K562 (cell line): ENCODE measurements at regions not wholly inside any gene's neighbourhood (a gene's known extent, or its start where the extent isn't known, plus 50 kb on each side); places are given as distances from the start of the nearest gene placed in this dataset.

ENCODE experiments used
- ATAC-seq: fragments of 200-7000 bp; cut with Tn5 transposase; 3 replicates; pipeline ENCODE4 v1.9.1; 2020; ENCODE audit warnings: moderate library complexity
- BruUV-seq: library from RNA; stranded (reverse); fragments of 400-500 nt; replicated peaks from 2 replicates; lab custom pipeline; 2021; lab: Mats Ljungman, UMichigan
- CTCF ChIA-PET: fragments of 300-600 bp; formaldehyde crosslinking; extraction: SDS; loops from one replicate; lab custom pipeline; 2021; ENCODE audit warnings: low intra/inter-chr PET ratio; lab: Yijun Ruan, JAX
- POLR2A ChIA-PET: fragments of 300-600, 350-650 bp; sonication (Branson Sonifier 250); formaldehyde crosslinking; extraction: SDS; loops from one replicate; lab custom pipeline; 2021; ENCODE audit warnings: antibody characterized with exemption, inconsistent platforms; lab: Yijun Ruan, JAX
- DNase-seq, 4 experiments: peaks; one replicate each; pipeline versions ENCODE4 v3.0.0 to v3.0.0-alpha.2; 2011 to 2018; ENCODE audit warnings: low spot score in 3 of 4, mixed read lengths in 3 of 4; ENCODE audit errors: extremely low read depth in 1 of 4
- FAIRE-seq: peaks from 2 replicates; lab custom pipeline; 2011; peaks lifted over from hg19 to GRCh38; lab: Jason Lieb, UNC
- H2AFZ ChIP-seq: 2 replicates; pipeline ENCODE4 v1.6.0; 2011; ENCODE audit warnings: low read depth, low read length, control low read depth, inconsistent platforms
- H3K27ac ChIP-seq: fragments of 200-600 bp; 3 replicates; pipeline ENCODE4 v1.8.0; 2011; ENCODE audit warnings: low read depth, mild to moderate bottlenecking, control low read depth, inconsistent platforms, low read length, moderate library complexity, mixed read lengths; ENCODE audit errors: extremely low read depth
- H3K27me3 ChIP-seq, 2 experiments: fragments of 300-600 bp in 1 of 2; 2 replicates in 1 of 2; 3 replicates in 1 of 2; pipeline versions ENCODE4 v1.6.0 to v1.8.0; 2011; ENCODE audit warnings: inconsistent platforms in 2 of 2, low read length in 2 of 2, mild to moderate bottlenecking in 1 of 2, mixed read lengths in 1 of 2, moderate library complexity in 1 of 2; ENCODE audit not compliant: control insufficient read depth in 2 of 2, insufficient read depth in 2 of 2
- H3K36me3 ChIP-seq: fragments of 300-600 bp; 3 replicates; pipeline ENCODE4 v1.8.0; 2011; ENCODE audit warnings: mild to moderate bottlenecking, low read length, inconsistent platforms; ENCODE audit not compliant: control insufficient read depth, insufficient read depth
- H3K4me1 ChIP-seq, 2 experiments: fragments of 200-600 bp in 1 of 2; replicated peaks in 1 of 2; 2 replicates in 1 of 2; 3 replicates in 1 of 2; pipeline versions ENCODE4 v1.5.1 to v1.8.0; 2011; ENCODE audit warnings: inconsistent platforms in 2 of 2, low read length in 2 of 2, mild to moderate bottlenecking in 1 of 2, mixed read lengths in 1 of 2, moderate library complexity in 1 of 2; ENCODE audit not compliant: control insufficient read depth in 2 of 2, insufficient read depth in 2 of 2
- H3K4me2 ChIP-seq: 2 replicates; pipeline ENCODE4 v1.6.1; 2011; ENCODE audit warnings: low read length, control low read depth, inconsistent platforms, mixed read lengths; ENCODE audit not compliant: insufficient read depth
- H3K4me3 ChIP-seq: fragments of 200-600 bp; sonication (generic), shearing (Covaris generic); 2 replicates; pipeline ENCODE4 v1.5.1; 2016; ENCODE audit warnings: control low read depth, inconsistent platforms
- H3K79me2 ChIP-seq: fragments of 200-600 bp; 3 replicates; pipeline ENCODE4 v1.8.0; 2011; ENCODE audit warnings: low read length, inconsistent platforms; ENCODE audit not compliant: control insufficient read depth, insufficient read depth
- H3K9ac ChIP-seq, 2 experiments: 2 replicates each; pipeline versions ENCODE4 v1.6.0 to v1.6.1; 2011; ENCODE audit warnings: low read depth in 2 of 2, low read length in 2 of 2, control low read depth in 1 of 2, inconsistent platforms in 1 of 2, mild to moderate bottlenecking in 1 of 2, mixed read lengths in 1 of 2; ENCODE audit not compliant: insufficient read depth in 1 of 2
- H3K9me1 ChIP-seq: one replicate; pipeline ENCODE4 v1.6.0; 2011; ENCODE audit warnings: inconsistent platforms, mild to moderate bottlenecking, low read length, moderate library complexity; ENCODE audit not compliant: control insufficient read depth, insufficient read depth
- H3K9me3 ChIP-seq: replicated peaks from 2 replicates; pipeline ENCODE4 v1.5.1; 2011; ENCODE audit warnings: low read depth, low read length, inconsistent platforms; ENCODE audit not compliant: control insufficient read depth, insufficient read depth
- H4K20me1 ChIP-seq: replicated peaks from 2 replicates; pipeline ENCODE4 v1.6.1; 2011; ENCODE audit warnings: low read length, inconsistent platforms, mixed read lengths; ENCODE audit not compliant: control insufficient read depth, insufficient read depth
- FOS ChIP-seq: IDR thresholded peaks from 3 replicates; pipeline ENCODE4 v1.6.1; 2011; ENCODE audit not compliant: insufficient read length; ENCODE audit errors: extremely low read depth
- WGBS: fragments of 100-300 bp; shearing (Covaris generic); methylation state at CpG from one replicate; pipeline ENCODE4 v1.1.6; 2016; ENCODE audit warnings: low coverage, mixed read lengths; ENCODE audit not compliant: insufficient coverage; ENCODE audit errors: missing lambda C conversion rate; 5-methylcytosine and 5-hydroxymethylcytosine counted together
- in situ Hi-C: fragments of 300-500 bp; cut with MboI; formaldehyde crosslinking; loops from 4 replicates; pipeline ENCODE4 v1.15.0; 2018; ENCODE audit warnings: inconsistent platforms, mixed read lengths
- intact Hi-C: fragments of 100-400 bp; cut with micrococcal nuclease; formaldehyde crosslinking; loops from 2 replicates; pipeline ENCODE4 v1.14.2; 2022
- TF ChIP-seq, protein P1 (sequence below): sonication (generic); formaldehyde crosslinking; IDR thresholded peaks from 2 replicates; pipeline ENCODE4 v1.8.0; 2022; ENCODE audit warnings: mild to moderate bottlenecking, missing genetic modification reagents

DNA sequence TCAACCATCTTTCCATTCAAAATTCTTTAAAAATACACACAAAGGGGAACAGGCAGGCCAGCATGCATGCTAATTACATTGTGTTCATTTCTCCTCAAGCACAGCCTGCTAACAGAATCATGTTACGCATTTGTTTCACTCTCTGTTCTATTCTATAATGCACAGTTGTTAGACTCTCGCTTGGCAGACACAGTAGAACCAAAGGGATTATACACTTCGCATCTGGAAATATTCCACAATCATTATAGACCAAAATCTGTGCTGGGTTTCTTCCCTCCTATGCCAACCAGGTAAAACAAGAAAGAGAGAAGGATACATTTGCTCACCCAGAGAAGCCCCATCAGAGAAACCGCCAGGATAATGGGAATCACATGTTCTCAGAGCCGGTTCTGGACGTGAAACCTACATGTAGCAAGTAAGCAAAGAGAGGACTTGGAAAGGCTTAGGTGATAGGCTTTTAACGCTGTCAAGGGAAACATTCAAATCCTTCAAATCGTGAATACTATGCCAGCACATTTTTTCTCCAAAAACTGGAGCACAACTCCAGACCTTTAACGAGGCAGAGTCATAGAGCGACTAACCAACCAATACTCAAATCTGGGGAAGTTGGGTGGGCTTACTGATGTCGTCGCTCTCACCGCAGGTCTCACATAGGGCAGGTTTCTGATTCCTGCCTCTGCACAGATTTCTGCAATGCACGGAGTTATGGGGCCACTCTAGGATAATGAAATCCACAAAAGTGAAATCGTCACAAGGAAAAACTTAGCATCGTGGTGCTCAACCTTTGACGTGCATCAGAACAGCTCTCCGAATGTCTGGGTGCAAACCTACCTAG, 380.5 kb upstream of the AUTS2 start:
- under 1% methylated on average over 18 of the region's 18 CpGs for WGBS
- Histone ChIP-seq H4K20me1 (no peaks in the 10 kb centered on the region), H3K27ac (no peak overlapping the region), H3K9me3 (no peaks in the 10 kb centered on the region), H3K4me2 (no peak overlapping the region), H3K9me1 (no peaks in the 10 kb centered on the region), H3K27me3 (no peaks in the 10 kb centered on the region), H3K4me1 (no peaks in the 10 kb centered on the region), H3K79me2 (no peaks in the 10 kb centered on the region), H3K36me3 (no peaks in the 10 kb centered on the region), H3K4me3 (no peak overlapping the region), H3K9ac (no peak overlapping the region), H2AFZ (no peak overlapping the region)
- POLR2A ChIA-PET: no interaction called here
- ATAC-seq (no peak), FAIRE-seq (no peak), DNase-seq (no peak)
- TF ChIP-seq, protein P1, sequence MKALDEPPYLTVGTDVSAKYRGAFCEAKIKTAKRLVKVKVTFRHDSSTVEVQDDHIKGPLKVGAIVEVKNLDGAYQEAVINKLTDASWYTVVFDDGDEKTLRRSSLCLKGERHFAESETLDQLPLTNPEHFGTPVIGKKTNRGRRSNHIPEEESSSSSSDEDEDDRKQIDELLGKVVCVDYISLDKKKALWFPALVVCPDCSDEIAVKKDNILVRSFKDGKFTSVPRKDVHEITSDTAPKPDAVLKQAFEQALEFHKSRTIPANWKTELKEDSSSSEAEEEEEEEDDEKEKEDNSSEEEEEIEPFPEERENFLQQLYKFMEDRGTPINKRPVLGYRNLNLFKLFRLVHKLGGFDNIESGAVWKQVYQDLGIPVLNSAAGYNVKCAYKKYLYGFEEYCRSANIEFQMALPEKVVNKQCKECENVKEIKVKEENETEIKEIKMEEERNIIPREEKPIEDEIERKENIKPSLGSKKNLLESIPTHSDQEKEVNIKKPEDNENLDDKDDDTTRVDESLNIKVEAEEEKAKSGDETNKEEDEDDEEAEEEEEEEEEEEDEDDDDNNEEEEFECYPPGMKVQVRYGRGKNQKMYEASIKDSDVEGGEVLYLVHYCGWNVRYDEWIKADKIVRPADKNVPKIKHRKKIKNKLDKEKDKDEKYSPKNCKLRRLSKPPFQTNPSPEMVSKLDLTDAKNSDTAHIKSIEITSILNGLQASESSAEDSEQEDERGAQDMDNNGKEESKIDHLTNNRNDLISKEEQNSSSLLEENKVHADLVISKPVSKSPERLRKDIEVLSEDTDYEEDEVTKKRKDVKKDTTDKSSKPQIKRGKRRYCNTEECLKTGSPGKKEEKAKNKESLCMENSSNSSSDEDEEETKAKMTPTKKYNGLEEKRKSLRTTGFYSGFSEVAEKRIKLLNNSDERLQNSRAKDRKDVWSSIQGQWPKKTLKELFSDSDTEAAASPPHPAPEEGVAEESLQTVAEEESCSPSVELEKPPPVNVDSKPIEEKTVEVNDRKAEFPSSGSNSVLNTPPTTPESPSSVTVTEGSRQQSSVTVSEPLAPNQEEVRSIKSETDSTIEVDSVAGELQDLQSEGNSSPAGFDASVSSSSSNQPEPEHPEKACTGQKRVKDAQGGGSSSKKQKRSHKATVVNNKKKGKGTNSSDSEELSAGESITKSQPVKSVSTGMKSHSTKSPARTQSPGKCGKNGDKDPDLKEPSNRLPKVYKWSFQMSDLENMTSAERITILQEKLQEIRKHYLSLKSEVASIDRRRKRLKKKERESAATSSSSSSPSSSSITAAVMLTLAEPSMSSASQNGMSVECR (CRISPR knock-in tag): no peak
- no peak for TF ChIP-seq FOS
- intact Hi-C loops: no loop called here
- BruUV-seq: no TSS peak
- in situ Hi-C loops: no loop called here
- CTCF ChIA-PET: no interaction called here
